Gastrocnemius medialis (tissue), 4 donors: ENCODE measurements at regions not wholly inside any gene's neighbourhood (a gene's known extent, or its start where the extent isn't known, plus 50 kb on each side); places are given as distances from the start of the nearest gene placed in this dataset.

ENCODE experiments used
- ATAC-seq, 2 donors: fragments of 150-250 bp; one replicate each; pipeline ENCODE4 v1.9.1; 2016
- DNase-seq, 2 donors: peaks; one replicate each; pipeline ENCODE4 v3.0.0-alpha.2; 2019
- H3K27ac ChIP-seq, 4 donors: fragments of 200-600 bp; sonication (generic); 1 replicate in 1 of 4; 2 replicates in 3 of 4; pipeline ENCODE4 v1.5.1; 2016 to 2018; ENCODE audit warnings: mild to moderate bottlenecking in 2 of 4, moderate library complexity in 1 of 4
- H3K27me3 ChIP-seq, 3 donors: fragments of 200-600 bp; sonication (generic) in 2 of 3; 1 replicate in 1 of 3; 2 replicates in 2 of 3; pipeline versions ENCODE4 v1.5.1 to v1.6.0; 2016 to 2019; ENCODE audit warnings: mild to moderate bottlenecking in 1 of 3, moderate library complexity in 1 of 3
- H3K36me3 ChIP-seq, 2 donors: fragments of 200-600 bp; sonication (generic) in 1 of 2; one replicate each; pipeline ENCODE4 v1.5.1; 2017 to 2018
- H3K4me1 ChIP-seq, 2 donors: fragments of 200-600 bp; sonication (generic) in 1 of 2; one replicate each; pipeline ENCODE4 v1.5.1; 2016 to 2017; ENCODE audit warnings: mild to moderate bottlenecking in 2 of 2
- H3K4me3 ChIP-seq, 4 donors: fragments of 200-600 bp; sonication (generic) in 3 of 4; 1 replicate in 1 of 4; 2 replicates in 3 of 4; pipeline ENCODE4 v1.5.1; 2016 to 2019; ENCODE audit warnings: mild to moderate bottlenecking in 2 of 4
- H3K9me3 ChIP-seq, 3 donors: fragments of 200-600 bp; sonication (generic) in 2 of 3; 1 replicate in 1 of 3; 2 replicates in 2 of 3; pipeline ENCODE4 v1.5.1; 2016 to 2019
- CTCF ChIP-seq, 5 experiments: fragments of 450-650 bp in 3 of 5; fragments of 200-600 bp in 2 of 5; sonication (generic) in 2 of 5; IDR thresholded peaks in 4 of 5; conservative IDR thresholded peaks in 1 of 5; 1 replicate in 4 of 5; 2 replicates in 1 of 5; pipeline ENCODE4 v1.5.1; 2016 to 2019; ENCODE audit warnings: antibody characterized with exemption in 5 of 5, mild to moderate bottlenecking in 3 of 5, moderate library complexity in 3 of 5
- POLR2A ChIP-seq, 2 donors: fragments of 450-650 bp; IDR thresholded peaks; one replicate each; pipeline ENCODE4 v1.6.1; 2017; ENCODE audit warnings: antibody characterized with exemption in 2 of 2, mild to moderate bottlenecking in 2 of 2, moderate library complexity in 2 of 2
- in situ Hi-C, 4 donors: fragments of 200-750 bp; cut with MboI; loops; one replicate each; pipeline versions ENCODE4 v1.15.0 to v1.8.0; 2017; ENCODE audit warnings: low sequenced_read_pairs in 4 of 4
- intact Hi-C: fragments of 100-400 bp; cut with DNase I; formaldehyde crosslinking; loops from one replicate; pipeline ENCODE4 v1.15.1; 2023; ENCODE audit warnings: low total_unique reads

- Histone ChIP-seq H3K4me3 (no peak overlapping the region), H3K27me3 (no peaks in the 10 kb centered on the region), H3K27ac (no peak overlapping the region), H3K4me1 (no peaks in the 10 kb centered on the region), H3K36me3 (no peaks in the 10 kb centered on the region), H3K9me3 (no peaks in the 10 kb centered on the region)
- ATAC-seq (no peak), DNase-seq (no peak)
- in situ Hi-C loops, result no loop called here
- intact Hi-C loops, result no loop called here
- TF ChIP-seq CTCF (IDR thresholded peaks at IDR 0.05 in 4 of 5, conservative IDR thresholded peaks at IDR 0.05 in 1 of 5) (no peak), POLR2A (IDR thresholded peaks at IDR 0.05) (no peak)
Observed at GRCh38 chr12:70060634-70061033, 182.6 kb upstream of the CNOT2 start.

GRCh38 chr12:70068743-70069142 lies 174.5 kb upstream of the CNOT2 start:
- no peak for ATAC-seq
- Histone ChIP-seq H3K4me3 (no peak overlapping the region), H3K27me3 (no peaks in the 10 kb centered on the region), H3K9me3 (no peaks in the 10 kb centered on the region), H3K27ac (no peak overlapping the region), H3K4me1 (no peaks in the 10 kb centered on the region), H3K36me3 (no peaks in the 10 kb centered on the region)
- intact Hi-C loops, result no loop called here
- TF ChIP-seq POLR2A (IDR thresholded peaks at IDR 0.05), result no peak
- TF ChIP-seq CTCF (IDR thresholded peaks at IDR 0.05 in 4 of 5, conservative IDR thresholded peaks at IDR 0.05 in 1 of 5), result no peak
- DNase-seq, result no peak
- in situ Hi-C loops, result no loop called here

GRCh38 chr12:70069221-70070105 lies 173.8 kb upstream of the CNOT2 start:
- no peak for TF ChIP-seq CTCF (IDR thresholded peaks at IDR 0.05 in 4 of 5, conservative IDR thresholded peaks at IDR 0.05 in 1 of 5)
- no peak for TF ChIP-seq POLR2A (IDR thresholded peaks at IDR 0.05)
- in situ Hi-C loops (no loop called here), intact Hi-C loops (no loop called here)
- DNase-seq (no peak), ATAC-seq (no peak)
- H3K27ac ChIP-seq, result no peak overlapping the region
- no peaks in the 10 kb centered on the region for H3K36me3 ChIP-seq
- no peak overlapping the region for H3K4me3 ChIP-seq
- no peaks in the 10 kb centered on the region for H3K4me1 ChIP-seq
- no peaks in the 10 kb centered on the region for H3K27me3 ChIP-seq
- no peaks in the 10 kb centered on the region for H3K9me3 ChIP-seq

- no peak overlapping the region for H3K27ac ChIP-seq
- no peak for TF ChIP-seq CTCF (IDR thresholded peaks at IDR 0.05 in 4 of 5, conservative IDR thresholded peaks at IDR 0.05 in 1 of 5)
- no peak for TF ChIP-seq POLR2A (IDR thresholded peaks at IDR 0.05)
- H3K36me3 ChIP-seq, result no peaks in the 10 kb centered on the region
- H3K9me3 ChIP-seq, result no peaks in the 10 kb centered on the region
- ATAC-seq, result no peak
- no peaks in the 10 kb centered on the region for H3K27me3 ChIP-seq
- in situ Hi-C loops (no loop called here), intact Hi-C loops (no loop called here)
- H3K4me3 ChIP-seq, result no peak overlapping the region
- no peak for DNase-seq
- H3K4me1 ChIP-seq, result no peaks in the 10 kb centered on the region
Observed at GRCh38 chr12:70070494-70071007, 172.7 kb upstream of the CNOT2 start.
